HL-60 (cell line): ENCODE measurements at regions not wholly inside any gene's neighbourhood (a gene's known extent, or its start where the extent isn't known, plus 50 kb on each side); places are given as distances from the start of the nearest gene placed in this dataset.

Source experiments
- DNase-seq, 2 experiments: peaks; one replicate each; pipeline ENCODE4 v3.0.0-alpha.2; 2010 to 2020; ENCODE audit warnings: low read depth in 1 of 2, low spot score in 1 of 2
- H3K27ac ChIP-seq: fragments of 250-450 bp; sonication (Bioruptor Pico); replicated peaks from 2 replicates; pipeline ENCODE4 v1.5.1; 2020; ENCODE audit warnings: mild to moderate bottlenecking, moderate library complexity
- H3K27me3 ChIP-seq: fragments of 250-450 bp; sonication (Bioruptor Pico); 2 replicates; pipeline ENCODE4 v1.5.1; 2021; ENCODE audit warnings: mild to moderate bottlenecking, moderate library complexity; ENCODE audit not compliant: insufficient read depth, poor library complexity, severe bottlenecking
- H3K4me3 ChIP-seq: replicated peaks from 2 replicates; pipeline ENCODE4 v1.5.1; 2011; ENCODE audit warnings: mild to moderate bottlenecking, control low read depth, low read length; ENCODE audit not compliant: insufficient read depth
- CTCF ChIP-seq: IDR thresholded peaks from one replicate; pipeline ENCODE4 v1.5.1; 2011; ENCODE audit warnings: low read length, control low read depth, inconsistent platforms; ENCODE audit not compliant: insufficient read depth
- GABPA ChIP-seq: IDR thresholded peaks from 2 replicates; pipeline ENCODE4 v1.6.1; 2012; ENCODE audit warnings: low read depth
- POLR2AphosphoS5 ChIP-seq: IDR thresholded peaks from 2 replicates; pipeline ENCODE4 v1.6.1; 2012; ENCODE audit warnings: low read depth
- REST ChIP-seq: IDR thresholded peaks from 2 replicates; pipeline ENCODE4 v1.6.1; 2012; ENCODE audit warnings: low read depth; ENCODE audit not compliant: insufficient replicate concordance
- SPI1 ChIP-seq: IDR thresholded peaks from 2 replicates; pipeline ENCODE4 v1.6.1; 2012; ENCODE audit warnings: low read depth, mild to moderate bottlenecking, borderline replicate concordance

DNA sequence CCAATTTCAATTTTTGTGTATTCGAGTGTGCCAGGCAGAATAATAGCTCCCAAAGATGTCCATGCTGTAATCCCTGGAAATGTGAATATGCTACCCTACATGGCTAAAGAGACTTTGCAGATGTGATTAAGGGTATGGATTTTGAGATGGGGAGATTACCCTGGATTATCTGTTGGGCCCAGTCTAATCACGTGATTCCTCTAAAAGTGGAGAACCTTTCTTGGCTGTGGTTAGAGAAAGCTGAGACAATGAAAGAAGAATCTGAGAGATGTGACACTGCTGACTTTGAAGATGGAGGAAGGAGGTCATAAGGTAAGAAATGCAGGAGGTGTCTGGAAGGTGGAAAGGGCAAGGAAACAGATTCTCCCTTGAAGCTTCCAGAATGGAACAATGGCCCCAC, 503.5 kb upstream of the PITX2 start:
- Histone ChIP-seq H3K4me3 (no peak overlapping the region), H3K27me3 (no peaks in the 10 kb centered on the region), H3K27ac (no peak overlapping the region)
- DNase-seq: no peak
- no peak for TF ChIP-seq SPI1

- TF ChIP-seq CTCF (no peak), GABPA (no peak), SPI1 (no peak), REST (no peak), POLR2AphosphoS5 (no peak)
- Histone ChIP-seq H3K27me3 (no peaks in the 10 kb centered on the region), H3K4me3 (no peak overlapping the region), H3K27ac (no peak overlapping the region)
- DNase-seq: no peak
Measured at GRCh38 chr4:111127841-111128240, 505.0 kb upstream of the PITX2 start.

DNA sequence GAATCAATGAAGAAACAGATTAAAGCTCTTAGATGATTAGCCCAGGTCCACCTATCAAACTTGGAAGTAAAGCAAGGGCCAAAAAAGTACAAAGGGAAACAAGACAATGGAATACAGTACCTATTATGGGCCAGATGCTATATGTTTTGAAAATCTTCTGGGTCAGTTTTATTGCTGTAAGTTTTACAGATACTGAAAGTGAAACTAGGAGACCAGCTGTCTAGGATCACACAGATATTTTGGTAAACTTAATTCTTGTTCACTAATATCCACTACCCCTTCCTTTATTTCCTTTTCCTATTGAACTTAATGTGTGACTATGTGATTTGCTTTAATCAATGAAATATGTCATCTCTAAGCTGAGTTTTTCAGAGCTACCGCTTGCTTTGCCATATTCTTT, 505.4 kb upstream of the PITX2 start:
- no peak for TF ChIP-seq GABPA
- TF ChIP-seq POLR2AphosphoS5: no peak
- no peak for TF ChIP-seq SPI1
- no peak for TF ChIP-seq REST
- TF ChIP-seq CTCF: no peak
- no peak overlapping the region for H3K4me3 ChIP-seq
- DNase-seq: no peak
- H3K27ac ChIP-seq: no peak overlapping the region
- H3K27me3 ChIP-seq: no peaks in the 10 kb centered on the region

DNA sequence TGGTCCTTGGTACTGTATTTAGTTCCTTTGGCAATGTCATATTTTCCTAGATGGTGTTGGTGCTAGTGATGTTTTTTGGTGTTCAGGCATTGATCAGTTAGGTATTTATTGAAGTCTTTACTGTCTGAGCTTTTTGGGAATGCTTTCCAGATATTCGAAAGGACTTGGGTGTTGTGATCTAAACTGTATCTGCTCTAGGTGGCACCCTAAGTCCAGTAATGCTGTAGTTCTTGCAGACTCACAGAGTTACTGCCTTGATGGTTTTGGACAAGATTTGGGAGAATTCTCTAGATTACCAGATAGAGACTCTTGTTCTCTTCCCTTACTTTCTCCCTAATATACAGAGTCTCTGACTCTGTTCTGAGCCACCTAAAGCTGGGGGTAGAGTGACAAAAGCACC, 513.6 kb upstream of the PITX2 start:
- H3K4me3 ChIP-seq: no peak overlapping the region
- DNase-seq: no peak

More for the DNA sequence above, 513.6 kb upstream of the PITX2 start:
- Histone ChIP-seq H3K27me3 (no peaks in the 10 kb centered on the region), H3K27ac (no peak overlapping the region)
- TF ChIP-seq CTCF: no peak
